A673 (cell line): ENCODE measurements at regions not wholly inside any gene's neighbourhood (a gene's known extent, or its start where the extent isn't known, plus 50 kb on each side); places are given as distances from the start of the nearest gene placed in this dataset.

Source experiments
- BruUV-seq: library from RNA; stranded (reverse); fragments of 400-500 nt; replicated peaks from 2 replicates; lab custom pipeline; 2021; lab: Mats Ljungman, UMichigan
- CTCF ChIA-PET: fragments of 300-600 bp; sonication (Branson Sonifier 250); formaldehyde crosslinking; loops from one replicate; lab custom pipeline; 2022; ENCODE audit warnings: antibody characterized with exemption; lab: Charles Lee
- POLR2A ChIA-PET: fragments of 300-600 bp; sonication (Branson Sonifier 250); formaldehyde crosslinking; loops from one replicate; lab custom pipeline; 2022; ENCODE audit warnings: antibody characterized with exemption; ENCODE audit not compliant: low non-redundant PET; lab: Charles Lee
- DNase-seq: peaks from one replicate; pipeline ENCODE4 v3.0.0-alpha.2; 2015; ENCODE audit warnings: low spot score
- H3K27ac ChIP-seq: fragments of 200-600 bp; sonication (generic); 2 replicates; pipeline ENCODE4 v1.5.1; 2016; ENCODE audit warnings: mixed run types, low read depth, mild to moderate bottlenecking, mixed read lengths, antibody characterized with exemption, low read length; ENCODE audit not compliant: poor library complexity, severe bottlenecking
- H3K27me3 ChIP-seq: fragments of 200-600 bp; sonication (generic); replicated peaks from 2 replicates; pipeline ENCODE4 v1.6.1; 2017; ENCODE audit warnings: mixed run types, low read depth, mild to moderate bottlenecking, mixed read lengths, antibody characterized with exemption, low read length; ENCODE audit not compliant: insufficient read depth, poor library complexity
- H3K36me3 ChIP-seq: fragments of 200-600 bp; sonication (generic); 2 replicates; pipeline ENCODE4 v1.6.1; 2016; ENCODE audit warnings: mixed run types, mild to moderate bottlenecking, mixed read lengths, antibody characterized with exemption, low read length; ENCODE audit not compliant: insufficient read depth, poor library complexity, severe bottlenecking
- H3K4me1 ChIP-seq: fragments of 200-600 bp; sonication (generic); 2 replicates; pipeline ENCODE4 v1.6.1; 2017; ENCODE audit warnings: mixed run types, mild to moderate bottlenecking, mixed read lengths, antibody characterized with exemption, low read length; ENCODE audit not compliant: insufficient read depth, poor library complexity, severe bottlenecking
- H3K4me3 ChIP-seq: fragments of 200-600 bp; sonication (generic); 2 replicates; pipeline ENCODE4 v1.5.1; 2016; ENCODE audit warnings: low read depth, mixed run types, mild to moderate bottlenecking, mixed read lengths, low read length; ENCODE audit not compliant: poor library complexity, severe bottlenecking
- H3K9me3 ChIP-seq: fragments of 200-600 bp; sonication (generic); 2 replicates; pipeline ENCODE4 v1.6.1; 2016; ENCODE audit warnings: mixed run types, low read depth, mild to moderate bottlenecking, mixed read lengths, antibody characterized with exemption, low read length; ENCODE audit not compliant: poor library complexity, severe bottlenecking
- EZH2 ChIP-seq: fragments of 200-600 bp; sonication (generic); IDR thresholded peaks from 2 replicates; pipeline ENCODE4 v1.6.1; 2017; ENCODE audit warnings: borderline replicate concordance, low read depth, mild to moderate bottlenecking, mixed read lengths, antibody characterized with exemption, low read length; ENCODE audit not compliant: poor library complexity, severe bottlenecking
- intact Hi-C: fragments of 100-400 bp; cut with micrococcal nuclease; formaldehyde crosslinking; loops from one replicate; pipeline ENCODE4 v1.10.0; 2022; ENCODE audit not compliant: unreplicated experiment
- TF ChIP-seq, protein P1 (sequence below): fragments of 300-800, 200-600 bp; sonication (generic); conservative IDR thresholded peaks from 2 replicates; pipeline ENCODE4 v1.5.1; 2017; ENCODE audit warnings: low read depth, mild to moderate bottlenecking, antibody characterized with exemption, low read length, moderate library complexity, mixed read lengths

DNA sequence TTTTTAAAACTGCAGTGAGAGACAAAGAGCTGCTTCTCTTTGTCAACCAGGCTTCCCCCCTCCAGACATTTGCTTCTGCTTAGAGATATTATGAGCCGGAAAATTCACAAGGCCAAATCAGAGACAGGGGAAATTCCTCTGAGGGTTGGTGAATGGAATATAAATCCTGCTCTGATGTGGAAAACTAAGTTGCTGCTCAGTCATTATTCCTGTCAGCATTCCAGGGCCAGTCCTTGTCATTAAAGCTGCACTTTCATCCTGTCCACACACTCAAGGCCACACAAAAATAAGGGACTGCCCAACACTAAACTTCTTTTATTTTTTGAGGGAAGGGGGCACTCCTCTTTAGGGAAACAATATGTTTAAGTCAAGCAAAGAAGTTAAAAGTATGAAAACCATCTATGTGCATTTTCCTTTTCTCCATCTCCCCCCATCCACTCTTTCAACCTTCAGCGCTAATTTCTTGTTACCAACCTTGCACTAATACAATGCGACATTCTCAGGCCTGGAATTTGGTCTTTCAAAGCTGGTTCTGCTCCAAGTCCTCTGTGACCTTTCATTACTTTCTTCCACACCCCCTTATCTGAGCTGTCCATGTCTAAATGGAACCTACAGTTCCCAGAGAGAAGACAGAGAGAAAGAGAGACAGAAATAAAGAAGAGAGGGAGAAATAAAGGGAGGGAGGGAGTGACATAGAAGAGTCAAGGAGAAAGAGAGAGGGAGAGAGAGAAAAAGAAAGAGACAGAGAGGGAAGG, 118.9 kb upstream of the S1PR3 start:
- peak; percentile 30 for DNase-seq
- ChIA-PET CTCF (no interaction called here), POLR2A (no interaction called here)
- BruUV-seq: no TSS peak
- peaks cover 12% of the 10 kb centered on the region for H3K4me1 ChIP-seq
- no peaks in the 10 kb centered on the region for H3K27me3 ChIP-seq
- no peak overlapping the region for H3K27ac ChIP-seq
- peaks cover 5% of the 10 kb centered on the region for H3K9me3 ChIP-seq
- no peak for TF ChIP-seq EZH2
- TF ChIP-seq, protein P1, sequence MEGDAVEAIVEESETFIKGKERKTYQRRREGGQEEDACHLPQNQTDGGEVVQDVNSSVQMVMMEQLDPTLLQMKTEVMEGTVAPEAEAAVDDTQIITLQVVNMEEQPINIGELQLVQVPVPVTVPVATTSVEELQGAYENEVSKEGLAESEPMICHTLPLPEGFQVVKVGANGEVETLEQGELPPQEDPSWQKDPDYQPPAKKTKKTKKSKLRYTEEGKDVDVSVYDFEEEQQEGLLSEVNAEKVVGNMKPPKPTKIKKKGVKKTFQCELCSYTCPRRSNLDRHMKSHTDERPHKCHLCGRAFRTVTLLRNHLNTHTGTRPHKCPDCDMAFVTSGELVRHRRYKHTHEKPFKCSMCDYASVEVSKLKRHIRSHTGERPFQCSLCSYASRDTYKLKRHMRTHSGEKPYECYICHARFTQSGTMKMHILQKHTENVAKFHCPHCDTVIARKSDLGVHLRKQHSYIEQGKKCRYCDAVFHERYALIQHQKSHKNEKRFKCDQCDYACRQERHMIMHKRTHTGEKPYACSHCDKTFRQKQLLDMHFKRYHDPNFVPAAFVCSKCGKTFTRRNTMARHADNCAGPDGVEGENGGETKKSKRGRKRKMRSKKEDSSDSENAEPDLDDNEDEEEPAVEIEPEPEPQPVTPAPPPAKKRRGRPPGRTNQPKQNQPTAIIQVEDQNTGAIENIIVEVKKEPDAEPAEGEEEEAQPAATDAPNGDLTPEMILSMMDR: no peak
- no peaks in the 10 kb centered on the region for H3K36me3 ChIP-seq
- intact Hi-C loops: no loop called here
- H3K4me3 ChIP-seq: no peak overlapping the region

DNA sequence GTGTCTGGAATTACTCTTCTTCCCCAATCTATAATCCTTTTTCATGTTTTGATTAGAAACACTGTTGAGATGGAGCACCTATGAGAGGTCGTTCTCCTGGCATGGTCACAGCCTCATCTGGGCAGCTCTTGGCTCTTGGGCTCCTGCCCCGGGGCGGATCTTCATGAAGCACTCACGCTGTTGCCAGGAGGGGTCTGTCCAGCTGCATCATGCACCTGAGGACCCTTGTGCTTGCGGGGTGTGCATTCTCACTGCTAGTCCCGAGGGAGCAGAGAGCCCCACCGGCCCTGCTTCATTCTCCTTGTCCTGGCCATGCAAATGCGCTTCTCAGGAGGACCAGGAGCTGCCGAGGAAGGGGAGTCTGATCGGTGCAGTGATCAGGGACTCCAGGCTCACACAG, 117.6 kb upstream of the S1PR3 start:
- no peaks in the 10 kb centered on the region for H3K36me3 ChIP-seq
- BruUV-seq: no TSS peak
- no peak for DNase-seq
- POLR2A ChIA-PET: no interaction called here
- no peak for TF ChIP-seq EZH2
- TF ChIP-seq, protein P1: no peak
- peaks cover 12% of the 10 kb centered on the region for H3K4me1 ChIP-seq
- H3K9me3 ChIP-seq: peaks cover 3% of the 10 kb centered on the region
- no peaks in the 10 kb centered on the region for H3K27me3 ChIP-seq
- intact Hi-C loops: no loop called here
- no peak overlapping the region for H3K4me3 ChIP-seq
- H3K27ac ChIP-seq: no peak overlapping the region
- CTCF ChIA-PET: no interaction called here

DNA sequence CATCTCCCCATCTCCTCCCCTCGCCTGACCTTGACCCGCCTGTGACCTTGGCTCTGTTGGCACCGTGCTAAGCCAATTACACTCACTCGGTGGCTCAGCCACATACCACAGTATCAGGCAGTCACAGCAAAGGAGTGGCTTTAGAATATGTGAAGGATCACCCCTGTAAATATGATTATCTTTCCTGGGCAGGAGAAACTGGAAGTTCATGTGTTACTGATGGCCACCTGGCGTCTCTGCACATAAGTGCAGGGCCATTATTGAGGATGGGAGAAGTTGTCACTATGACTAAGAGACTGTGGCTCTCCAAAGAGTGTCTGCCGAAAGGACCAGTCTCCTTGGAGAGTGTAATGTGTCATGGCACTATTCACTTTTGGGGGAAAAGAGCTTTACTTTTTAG, 116.9 kb upstream of the S1PR3 start:
- TF ChIP-seq, protein P1: no peak
- TF ChIP-seq EZH2: no peak
- Histone ChIP-seq H3K27ac (no peak overlapping the region), H3K27me3 (no peaks in the 10 kb centered on the region), H3K36me3 (no peaks in the 10 kb centered on the region), H3K4me3 (no peak overlapping the region), H3K9me3 (no peaks in the 10 kb centered on the region), H3K4me1 (peaks cover 12% of the 10 kb centered on the region)
- CTCF ChIA-PET: no interaction called here
- POLR2A ChIA-PET: no interaction called here
- no peak for DNase-seq
- intact Hi-C loops: no loop called here
- no TSS peak for BruUV-seq
